ENCODE measurements at regions not wholly inside any gene's neighbourhood (a gene's known extent, or its start where the extent isn't known, plus 50 kb on each side); places are given as distances from the start of the nearest gene placed in this dataset.

- H3K27me3 ChIP-seq (ENCODE audit: control insufficient read depth, low read length), result no peaks in the 10 kb centered on the region
- no peaks in the 10 kb centered on the region for H3K36me3 ChIP-seq (ENCODE audit: control insufficient read depth, low read length)
These were observed 149.6 kb downstream of the SEC16B start for GRCh38 chr1:177820213-177820612.

GRCh38 chr1:177817937-177818875 lies 151.7 kb downstream of the SEC16B start:
- Histone ChIP-seq H3K4me3 (ENCODE audit: low read length) (no peak overlapping the region), H3K79me2 (ENCODE audit: control insufficient read depth, low read length) (no peaks in the 10 kb centered on the region), H3K27me3 (ENCODE audit: control insufficient read depth, low read length) (no peaks in the 10 kb centered on the region), H4K20me1 (ENCODE audit: control insufficient read depth, insufficient read depth, low read depth, low read length) (no peaks in the 10 kb centered on the region), H3F3A (ENCODE audit: control insufficient read depth, insufficient read depth) (no peaks in the 10 kb centered on the region), H3K9me2 (replicated peaks; ENCODE audit: control insufficient read depth, low read length) (no peaks in the 10 kb centered on the region; the same call in 1 of the 2 replicates), H3K27ac (ENCODE audit: low read depth, low read length) (no peak overlapping the region), H3K36me3 (ENCODE audit: control insufficient read depth, low read length) (no peaks in the 10 kb centered on the region), H3K4me2 (ENCODE audit: low read length) (no peak overlapping the region), H3K9me3 (ENCODE audit: control insufficient read depth, insufficient read depth, low read length) (no peaks in the 10 kb centered on the region), H3K4me1 (ENCODE audit: control insufficient read depth, low read length) (no peaks in the 10 kb centered on the region)
- TF ChIP-seq CTCF (IDR thresholded peaks at IDR 0.05; ENCODE audit: low read depth, low read length, poor library complexity, severe bottlenecking) (no peak), EZH2phosphoT487 (IDR thresholded peaks at IDR 0.05; ENCODE audit: borderline replicate concordance, low read length) (no peak)

More at GRCh38 chr1:177820213-177820612, 149.6 kb downstream of the SEC16B start:
- Histone ChIP-seq H3F3A (ENCODE audit: control insufficient read depth, insufficient read depth) (no peaks in the 10 kb centered on the region), H3K9me3 (ENCODE audit: control insufficient read depth, insufficient read depth, low read length) (no peaks in the 10 kb centered on the region), H3K27ac (ENCODE audit: low read depth, low read length) (no peak overlapping the region), H3K4me2 (ENCODE audit: low read length) (no peak overlapping the region), H3K9me2 (replicated peaks; ENCODE audit: control insufficient read depth, low read length) (no peaks in the 10 kb centered on the region; the same call in 1 of the 2 replicates), H3K4me3 (ENCODE audit: low read length) (no peak overlapping the region), H3K4me1 (ENCODE audit: control insufficient read depth, low read length) (no peaks in the 10 kb centered on the region), H3K79me2 (ENCODE audit: control insufficient read depth, low read length) (no peaks in the 10 kb centered on the region), H4K20me1 (ENCODE audit: control insufficient read depth, insufficient read depth, low read depth, low read length) (no peaks in the 10 kb centered on the region)
- TF ChIP-seq CTCF (IDR thresholded peaks at IDR 0.05; ENCODE audit: low read depth, low read length, poor library complexity, severe bottlenecking), result no peak
- no peak for TF ChIP-seq EZH2phosphoT487 (IDR thresholded peaks at IDR 0.05; ENCODE audit: borderline replicate concordance, low read length)

- H3K4me3 ChIP-seq (ENCODE audit: low read length), result no peak overlapping the region
- H4K20me1 ChIP-seq (ENCODE audit: control insufficient read depth, insufficient read depth, low read depth, low read length), result no peaks in the 10 kb centered on the region
- H3K79me2 ChIP-seq (ENCODE audit: control insufficient read depth, low read length), result no peaks in the 10 kb centered on the region
- H3K4me1 ChIP-seq (ENCODE audit: control insufficient read depth, low read length), result no peaks in the 10 kb centered on the region
- TF ChIP-seq CTCF (IDR thresholded peaks at IDR 0.05; ENCODE audit: low read depth, low read length, poor library complexity, severe bottlenecking) (no peak), EZH2phosphoT487 (IDR thresholded peaks at IDR 0.05; ENCODE audit: borderline replicate concordance, low read length) (no peak)
- H3F3A ChIP-seq (ENCODE audit: control insufficient read depth, insufficient read depth), result no peaks in the 10 kb centered on the region
- no peaks in the 10 kb centered on the region for H3K27me3 ChIP-seq (ENCODE audit: control insufficient read depth, low read length)
- H3K36me3 ChIP-seq (ENCODE audit: control insufficient read depth, low read length), result no peaks in the 10 kb centered on the region
- no peaks in the 10 kb centered on the region for H3K9me3 ChIP-seq (ENCODE audit: control insufficient read depth, insufficient read depth, low read length)
- H3K4me2 ChIP-seq (ENCODE audit: low read length), result no peak overlapping the region
- H3K9me2 ChIP-seq (replicated peaks; ENCODE audit: control insufficient read depth, low read length), result no peaks in the 10 kb centered on the region; the same call in 1 of the 2 replicates
- no peak overlapping the region for H3K27ac ChIP-seq (ENCODE audit: low read depth, low read length)
These were observed 157.2 kb downstream of the SEC16B start for GRCh38 chr1:177812650-177813049.

All from DOHH2 (cell line).